GM19043 (cell line): ENCODE measurements at regions not wholly inside any gene's neighbourhood (a gene's known extent, or its start where the extent isn't known, plus 50 kb on each side); places are given as distances from the start of the nearest gene placed in this dataset.

ENCODE experiments used
- ATAC-seq: cut with Tn5 transposase; IDR thresholded peaks from one replicate; pipeline ENCODE4 v1.9.1; 2021; ENCODE audit warnings: low read depth; ENCODE audit not compliant: unreplicated experiment

GRCh38 chrY:8652445-8652844, 684.8 kb upstream of the TSPY4 start:
- no peak for ATAC-seq

- ATAC-seq: no peak
Observed at GRCh38 chrY:8655017-8655416, 682.2 kb upstream of the TSPY4 start.

DNA sequence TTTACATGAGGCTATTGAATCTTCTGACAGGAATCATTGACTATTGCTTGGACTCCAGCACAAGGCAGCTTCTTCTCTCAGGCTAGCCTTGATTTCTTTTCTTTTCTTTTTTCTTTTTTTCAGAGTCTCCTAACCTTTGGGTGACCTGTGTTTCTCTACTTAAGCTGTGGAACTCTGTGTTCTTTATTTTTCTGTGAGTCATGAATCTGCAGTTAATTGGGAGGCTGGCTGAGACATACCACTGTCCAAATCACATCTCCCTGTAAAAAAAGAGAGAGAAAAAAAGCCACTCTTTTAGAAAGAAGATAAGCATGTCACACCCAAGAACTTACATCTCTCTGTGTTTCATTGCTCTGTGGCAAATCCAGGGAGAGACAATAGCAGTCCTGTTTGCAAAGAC, 681.2 kb upstream of the TSPY4 start:
- ATAC-seq: no peak

- no peak for ATAC-seq
Observed at GRCh38 chrY:8656515-8656914, 680.7 kb upstream of the TSPY4 start.

GRCh38 chrY:8659721-8660120, 677.5 kb upstream of the TSPY4 start:
- no peak for ATAC-seq

GRCh38 chrY:8673896-8674295, 663.4 kb upstream of the TSPY4 start:
- no peak for ATAC-seq

DNA sequence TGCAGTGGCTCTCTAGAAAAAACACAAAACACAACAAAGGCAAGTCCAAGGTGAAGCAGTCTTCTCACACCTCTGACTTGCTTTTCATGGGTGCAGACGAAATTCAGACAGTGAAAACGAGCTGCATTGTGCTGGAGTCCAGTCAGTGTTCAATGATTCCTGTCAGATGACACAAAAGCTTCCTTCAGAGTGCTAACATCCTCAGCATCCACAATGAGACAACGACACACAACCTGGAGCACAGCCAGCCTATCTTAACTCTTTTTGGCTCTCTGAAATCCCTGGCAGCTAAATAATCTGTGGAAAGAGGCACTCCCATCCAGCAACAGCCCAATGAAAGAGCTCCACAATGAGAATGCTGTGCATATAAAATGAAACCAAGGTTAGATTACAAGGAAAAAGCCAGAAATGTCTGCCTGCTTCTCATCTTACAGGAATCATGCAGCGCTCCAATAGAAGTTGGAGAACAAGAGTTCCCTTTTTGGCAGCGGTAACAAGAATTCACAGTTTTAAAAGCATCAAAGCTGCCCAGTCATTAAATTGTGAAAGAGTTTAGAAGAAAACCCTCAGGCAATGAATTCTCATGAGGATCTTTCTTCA, 659.8 kb upstream of the TSPY4 start:
- no peak for ATAC-seq

DNA sequence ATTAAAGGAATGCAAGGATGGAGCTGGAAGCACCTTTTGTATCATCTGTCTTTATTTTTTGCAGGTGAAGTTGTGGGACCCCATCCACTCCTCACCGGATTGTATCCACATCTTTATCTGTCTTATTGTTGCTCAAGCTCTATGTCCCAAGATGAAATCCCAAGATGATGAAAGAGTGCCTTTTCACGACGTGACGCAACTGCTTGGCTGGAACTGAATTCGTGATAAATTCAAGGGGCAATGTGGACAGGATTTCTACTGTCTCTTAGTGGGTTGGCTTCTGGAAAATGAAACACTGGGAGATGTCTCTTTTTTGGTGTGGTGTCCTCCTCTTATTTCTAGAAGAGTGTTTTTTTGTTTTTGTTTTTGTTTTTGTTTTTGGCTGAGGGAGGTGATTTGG, 650.1 kb upstream of the TSPY4 start:
- no peak for ATAC-seq

GRCh38 chrY:8690901-8691685, 646.2 kb upstream of the TSPY4 start:
- no peak for ATAC-seq

DNA sequence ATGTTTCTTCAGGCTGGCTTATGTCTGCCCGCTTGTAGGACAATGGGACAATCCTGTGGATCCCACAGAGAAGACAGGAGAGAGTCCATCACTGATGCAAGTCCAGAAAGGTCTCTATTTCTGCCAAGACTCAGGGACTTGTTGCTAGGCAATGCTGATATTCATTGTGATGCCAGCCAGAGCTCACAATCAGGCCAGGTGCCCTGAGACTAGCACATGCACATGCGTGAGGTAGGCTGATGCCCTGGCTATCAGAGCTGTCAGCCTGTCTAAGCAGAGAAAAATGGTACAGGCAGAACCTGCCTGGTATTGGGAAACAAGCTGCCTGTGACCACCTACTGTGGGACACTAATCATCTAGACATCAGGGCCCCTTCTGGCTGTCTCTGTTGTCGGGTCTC, 638.7 kb upstream of the TSPY4 start:
- no peak for ATAC-seq

DNA sequence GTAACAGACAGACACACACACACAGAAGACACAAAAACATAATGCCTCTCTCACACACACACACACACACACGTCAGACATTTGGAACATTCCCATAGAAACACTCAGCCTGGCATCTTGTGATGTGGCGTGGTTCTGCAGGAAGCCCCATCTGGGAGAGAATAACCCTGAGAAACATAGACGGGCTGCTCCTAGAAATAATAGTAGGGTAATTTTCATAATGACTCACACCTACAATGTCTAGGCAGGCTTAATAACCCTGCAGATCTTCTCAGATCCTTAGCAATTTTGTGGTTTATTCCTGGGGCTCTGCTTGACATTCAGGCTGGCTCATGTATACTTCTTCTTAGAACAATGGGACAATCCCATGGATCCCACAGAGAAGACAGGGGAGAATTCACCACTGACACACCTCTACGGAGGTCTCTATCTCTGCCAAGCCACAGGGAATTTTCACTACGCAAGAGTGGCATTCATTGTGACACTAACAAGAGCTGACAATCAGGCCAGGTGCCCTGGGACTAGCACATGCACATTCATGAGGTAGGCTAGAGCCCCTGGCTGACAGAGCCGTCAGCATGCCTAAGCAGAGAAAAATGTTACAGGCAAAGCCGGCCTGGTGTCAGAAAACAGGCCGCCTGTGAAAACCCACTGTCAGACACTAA, 631.5 kb upstream of the TSPY4 start:
- no peak for ATAC-seq

DNA sequence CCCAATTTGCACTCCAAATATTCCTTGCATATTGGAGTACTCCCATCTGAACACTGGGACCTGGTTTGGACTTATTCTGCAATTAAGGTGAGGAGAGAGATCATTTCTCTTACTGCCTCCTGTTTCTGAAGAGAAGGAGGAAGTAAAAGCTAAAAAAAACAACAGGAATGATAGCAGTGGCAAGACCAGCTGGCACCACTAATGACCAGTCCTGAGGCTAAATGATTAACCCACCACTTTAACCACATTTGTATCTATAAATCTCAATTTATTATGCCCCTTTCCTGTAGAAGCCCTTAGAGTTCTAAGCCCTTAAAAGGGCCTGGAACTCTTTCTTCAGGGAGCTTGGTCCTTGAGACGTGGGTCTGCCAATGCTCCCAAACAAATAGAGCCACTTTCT, 625.0 kb upstream of the TSPY4 start:
- ATAC-seq: no peak

DNA sequence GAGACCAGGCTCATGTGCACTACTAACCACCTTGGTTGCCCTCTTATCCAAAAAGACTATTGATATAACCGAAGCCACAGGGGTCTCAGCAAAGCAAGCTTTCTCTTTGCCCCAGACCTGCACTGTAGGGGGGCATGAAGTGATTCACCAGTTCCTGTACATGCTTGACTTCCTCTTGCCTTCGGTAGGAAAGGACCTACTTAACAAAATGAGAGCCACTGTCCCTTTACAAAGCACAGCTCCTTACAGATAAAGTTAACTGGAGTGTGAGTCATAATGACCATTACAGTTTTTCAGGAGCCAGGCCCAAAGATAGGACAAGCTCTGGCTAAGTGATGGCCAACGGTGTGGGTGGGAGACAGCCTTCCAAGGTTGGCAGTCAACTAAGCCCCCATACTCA, 622.0 kb upstream of the TSPY4 start:
- ATAC-seq: no peak

DNA sequence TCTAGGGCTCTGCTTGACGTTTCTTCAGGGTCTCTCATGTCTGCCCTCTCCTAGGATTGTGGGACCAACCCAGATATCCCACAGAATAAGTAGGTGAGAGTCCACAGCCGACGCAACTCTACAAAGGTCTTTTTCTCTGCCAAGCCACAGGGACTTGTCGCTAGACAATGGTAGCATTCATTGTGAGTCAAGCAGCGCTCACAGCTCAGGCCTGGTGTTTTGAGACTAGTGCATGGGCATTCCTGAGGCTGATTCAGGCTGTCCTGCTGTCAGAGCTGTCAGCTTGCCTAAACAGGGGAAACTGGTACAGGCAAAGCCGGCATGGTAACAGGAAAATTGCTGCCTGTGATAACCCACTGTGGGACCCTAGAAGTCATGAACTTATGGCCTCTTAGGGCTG, 610.6 kb upstream of the TSPY4 start:
- no peak for ATAC-seq

DNA sequence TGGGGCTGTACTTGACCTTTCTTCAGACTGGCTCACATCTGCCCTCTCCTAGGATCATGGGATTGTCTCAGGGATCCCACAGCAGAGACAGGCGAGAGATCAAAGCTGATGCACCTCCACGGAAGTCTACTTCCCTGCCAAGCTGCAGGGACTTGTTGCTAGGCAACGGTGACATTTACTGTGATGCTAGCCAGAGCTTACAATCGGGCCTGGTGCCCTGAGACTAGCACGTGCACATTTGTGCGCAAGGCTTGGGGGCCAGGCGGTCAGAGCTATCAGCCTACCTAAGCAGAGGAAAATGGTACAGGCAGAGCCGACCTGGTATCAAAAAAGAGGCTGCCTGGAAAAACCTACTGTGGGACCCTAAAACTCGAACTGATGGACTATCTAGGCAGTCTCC, 607.3 kb upstream of the TSPY4 start:
- no peak for ATAC-seq

- no peak for ATAC-seq
Observed at GRCh38 chrY:8741343-8742069, 595.8 kb upstream of the TSPY4 start.

DNA sequence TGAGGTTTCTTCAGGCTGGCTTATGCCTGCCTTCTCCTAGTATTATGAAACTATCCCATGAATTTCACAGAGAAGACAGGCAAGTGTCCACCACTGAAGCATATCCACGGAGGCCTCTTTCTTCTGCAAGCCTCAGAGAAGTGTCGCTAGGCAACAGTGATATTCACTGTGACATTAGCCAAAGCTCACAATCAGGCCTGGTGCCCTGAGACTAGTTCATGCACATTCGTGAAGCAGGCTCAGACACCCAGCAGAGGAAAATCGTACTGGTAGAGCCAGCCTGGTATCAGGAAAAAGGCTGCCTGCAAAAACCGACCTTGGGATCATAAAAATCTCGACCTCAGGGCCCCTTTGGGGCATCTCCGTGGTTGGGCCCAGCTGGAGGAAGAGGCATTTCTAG, 573.1 kb upstream of the TSPY4 start:
- ATAC-seq: no peak

DNA sequence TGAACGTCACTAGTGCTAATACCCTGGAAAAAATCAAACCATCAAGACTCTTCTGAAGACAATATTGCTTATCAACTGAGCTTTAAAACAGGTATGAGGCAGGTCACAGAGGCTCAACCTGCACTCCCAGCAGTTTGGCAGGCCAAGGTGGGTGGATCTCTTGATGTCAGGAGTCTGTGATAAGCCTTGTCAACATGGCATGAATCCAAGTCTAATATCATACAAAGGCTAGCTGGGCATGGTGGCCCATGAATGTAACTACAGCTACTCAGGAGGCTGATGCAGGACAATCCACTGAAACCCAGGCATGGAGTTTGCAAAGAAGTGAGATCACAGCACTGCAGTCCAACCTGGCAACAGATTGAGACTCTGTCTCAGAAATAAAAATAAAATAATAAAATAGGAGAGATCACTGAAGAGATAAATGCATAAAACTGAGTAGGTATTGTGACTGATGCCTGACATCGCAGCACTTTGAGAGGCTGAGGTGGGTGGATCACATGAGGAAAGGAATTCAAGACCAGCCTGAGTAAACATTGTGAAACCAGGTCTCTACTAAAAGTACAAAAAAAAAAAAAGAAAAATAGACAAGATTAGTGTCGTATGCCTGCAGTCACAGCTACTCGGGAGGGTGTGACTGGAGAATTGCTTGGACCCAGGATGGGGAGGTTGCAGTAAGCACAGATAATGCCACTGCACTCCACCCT, 555.9 kb upstream of the TSPY4 start:
- ATAC-seq: no peak

DNA sequence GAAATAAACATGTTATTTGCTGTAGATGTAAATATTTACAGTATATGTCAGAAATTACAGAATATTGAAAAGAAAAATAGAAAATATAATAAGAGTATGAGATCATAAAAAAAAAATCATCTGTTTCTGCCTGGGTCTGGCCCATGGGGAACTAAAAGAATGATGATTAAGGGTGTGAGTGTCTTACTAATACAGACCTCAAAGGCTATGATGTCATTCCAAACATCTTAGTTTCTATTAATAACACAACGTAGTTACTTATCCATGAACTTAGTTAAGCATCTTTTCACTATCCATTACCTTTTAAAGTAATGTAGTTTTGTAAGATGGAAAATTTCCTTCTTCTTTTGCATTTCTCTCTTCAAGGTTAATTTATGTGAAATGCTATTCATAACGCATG, 542.7 kb upstream of the TSPY4 start:
- ATAC-seq: no peak

GRCh38 chrY:8804317-8804716, 532.9 kb upstream of the TSPY4 start:
- ATAC-seq: no peak
